Uterus (tissue), 3 donors: ENCODE measurements at regions not wholly inside any gene's neighbourhood (a gene's known extent, or its start where the extent isn't known, plus 50 kb on each side); places are given as distances from the start of the nearest gene placed in this dataset.

Experiments
- DNase-seq, 2 donors: peaks; one replicate each; pipeline ENCODE4 v3.0.0-alpha.2; 2019 to 2020
- H3K27ac ChIP-seq, 2 donors: fragments of 200-600 bp; sonication (generic); 1 replicate in 1 of 2; 2 replicates in 1 of 2; pipeline ENCODE4 v1.5.1; 2016 to 2018
- H3K27me3 ChIP-seq, 2 donors: fragments of 200-600 bp; sonication (generic); one replicate each; pipeline ENCODE4 v1.5.1; 2018 to 2019; ENCODE audit warnings: control low read depth in 1 of 2
- H3K36me3 ChIP-seq, 2 donors: fragments of 200-600 bp; sonication (generic); one replicate each; pipeline ENCODE4 v1.5.1; 2019; ENCODE audit warnings: control low read depth in 1 of 2
- H3K4me1 ChIP-seq, 2 donors: fragments of 200-600 bp; sonication (generic); one replicate each; pipeline ENCODE4 v1.5.1; 2018 to 2019; ENCODE audit warnings: control low read depth in 1 of 2
- H3K4me3 ChIP-seq, 2 donors: fragments of 200-600 bp; sonication (generic); 1 replicate in 1 of 2; 2 replicates in 1 of 2; pipeline ENCODE4 v1.5.1; 2018 to 2019; ENCODE audit warnings: mild to moderate bottlenecking in 1 of 2
- H3K9me3 ChIP-seq, 2 donors: fragments of 200-600 bp; sonication (generic); one replicate each; pipeline ENCODE4 v1.5.1; 2019; ENCODE audit warnings: control low read depth in 1 of 2
- POLR2A ChIP-seq, 2 donors: fragments of 450-650 bp; IDR thresholded peaks; one replicate each; pipeline ENCODE4 v1.6.1; 2016; ENCODE audit warnings: antibody characterized with exemption in 2 of 2, mild to moderate bottlenecking in 1 of 2, moderate library complexity in 1 of 2
- intact Hi-C: fragments of 100-400 bp; cut with DNase I; formaldehyde crosslinking; loops from one replicate; pipeline ENCODE4 v1.15.1; 2023; ENCODE audit warnings: low total_unique reads
- TF ChIP-seq, protein P1 (sequence below), 4 experiments: fragments of 200-600 bp in 2 of 4; fragments of 450-650 bp in 2 of 4; sonication (generic) in 2 of 4; IDR thresholded peaks; one replicate each; pipeline ENCODE4 v1.5.1; 2016 to 2019; ENCODE audit warnings: antibody characterized with exemption in 4 of 4, mild to moderate bottlenecking in 2 of 4, moderate library complexity in 1 of 4
- donor health status: DM: yes; HTN: yes; CAD: no.

DNA sequence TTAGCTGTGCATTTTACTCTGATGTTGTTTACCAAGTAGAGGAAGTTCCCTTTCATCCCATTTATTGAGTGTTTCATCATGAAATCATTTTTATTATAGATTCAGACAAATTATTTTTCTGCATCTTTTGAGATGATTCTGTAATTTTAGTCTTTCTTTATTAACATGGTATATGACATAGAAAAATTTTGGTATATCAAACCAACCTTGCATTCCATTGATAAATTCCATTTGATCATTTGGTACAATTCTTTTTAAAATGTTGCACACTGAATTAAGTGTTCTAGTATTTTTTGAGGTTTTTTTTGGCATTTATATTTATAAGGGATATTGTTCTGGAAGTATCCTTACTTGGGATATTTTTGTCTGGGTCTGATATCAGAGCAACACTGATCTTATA, 308.4 kb downstream of the DLEU7 start:
- H3K4me3 ChIP-seq: no peak overlapping the region
- H3K4me1 ChIP-seq: no peaks in the 10 kb centered on the region
- no peak for DNase-seq
- no peaks in the 10 kb centered on the region for H3K36me3 ChIP-seq
- H3K27me3 ChIP-seq: no peaks in the 10 kb centered on the region
- H3K27ac ChIP-seq: no peak overlapping the region
- intact Hi-C loops: no loop called here
- peaks cover 0 to 16% of the 10 kb centered on the region in 2 donors for H3K9me3 ChIP-seq
- TF ChIP-seq, protein P1, sequence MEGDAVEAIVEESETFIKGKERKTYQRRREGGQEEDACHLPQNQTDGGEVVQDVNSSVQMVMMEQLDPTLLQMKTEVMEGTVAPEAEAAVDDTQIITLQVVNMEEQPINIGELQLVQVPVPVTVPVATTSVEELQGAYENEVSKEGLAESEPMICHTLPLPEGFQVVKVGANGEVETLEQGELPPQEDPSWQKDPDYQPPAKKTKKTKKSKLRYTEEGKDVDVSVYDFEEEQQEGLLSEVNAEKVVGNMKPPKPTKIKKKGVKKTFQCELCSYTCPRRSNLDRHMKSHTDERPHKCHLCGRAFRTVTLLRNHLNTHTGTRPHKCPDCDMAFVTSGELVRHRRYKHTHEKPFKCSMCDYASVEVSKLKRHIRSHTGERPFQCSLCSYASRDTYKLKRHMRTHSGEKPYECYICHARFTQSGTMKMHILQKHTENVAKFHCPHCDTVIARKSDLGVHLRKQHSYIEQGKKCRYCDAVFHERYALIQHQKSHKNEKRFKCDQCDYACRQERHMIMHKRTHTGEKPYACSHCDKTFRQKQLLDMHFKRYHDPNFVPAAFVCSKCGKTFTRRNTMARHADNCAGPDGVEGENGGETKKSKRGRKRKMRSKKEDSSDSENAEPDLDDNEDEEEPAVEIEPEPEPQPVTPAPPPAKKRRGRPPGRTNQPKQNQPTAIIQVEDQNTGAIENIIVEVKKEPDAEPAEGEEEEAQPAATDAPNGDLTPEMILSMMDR (IDR thresholded peaks at IDR 0.05): no peak
- no peak for TF ChIP-seq POLR2A (IDR thresholded peaks at IDR 0.05)

DNA sequence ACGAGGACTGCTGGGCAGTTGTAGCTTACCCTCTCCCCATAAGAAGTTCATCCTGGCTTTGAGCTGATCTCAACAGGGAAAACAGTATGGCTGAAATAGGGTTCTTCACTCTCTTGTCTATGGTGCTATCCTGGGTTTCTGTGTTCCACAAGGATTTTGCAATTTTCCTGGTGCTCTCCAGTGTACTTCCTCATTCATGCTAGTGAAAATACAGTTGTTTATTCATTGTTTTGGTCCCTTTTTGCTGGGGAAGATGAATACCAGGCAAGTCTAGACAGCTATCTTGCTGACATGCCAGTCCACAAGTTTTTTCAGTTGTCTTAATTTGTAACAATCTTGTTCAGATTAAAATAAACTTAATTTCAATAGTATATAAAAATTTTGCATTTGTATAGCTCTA, 306.5 kb downstream of the DLEU7 start:
- H3K27me3 ChIP-seq: no peaks in the 10 kb centered on the region
- DNase-seq: no peak
- intact Hi-C loops: no loop called here
- no peaks in the 10 kb centered on the region for H3K4me1 ChIP-seq
- H3K36me3 ChIP-seq: no peaks in the 10 kb centered on the region
- H3K4me3 ChIP-seq: no peak overlapping the region
- TF ChIP-seq POLR2A (IDR thresholded peaks at IDR 0.05): no peak
- TF ChIP-seq, protein P1 (IDR thresholded peaks at IDR 0.05): no peak
- H3K27ac ChIP-seq: no peak overlapping the region
- peaks cover 0 to 16% of the 10 kb centered on the region in 2 donors for H3K9me3 ChIP-seq

DNA sequence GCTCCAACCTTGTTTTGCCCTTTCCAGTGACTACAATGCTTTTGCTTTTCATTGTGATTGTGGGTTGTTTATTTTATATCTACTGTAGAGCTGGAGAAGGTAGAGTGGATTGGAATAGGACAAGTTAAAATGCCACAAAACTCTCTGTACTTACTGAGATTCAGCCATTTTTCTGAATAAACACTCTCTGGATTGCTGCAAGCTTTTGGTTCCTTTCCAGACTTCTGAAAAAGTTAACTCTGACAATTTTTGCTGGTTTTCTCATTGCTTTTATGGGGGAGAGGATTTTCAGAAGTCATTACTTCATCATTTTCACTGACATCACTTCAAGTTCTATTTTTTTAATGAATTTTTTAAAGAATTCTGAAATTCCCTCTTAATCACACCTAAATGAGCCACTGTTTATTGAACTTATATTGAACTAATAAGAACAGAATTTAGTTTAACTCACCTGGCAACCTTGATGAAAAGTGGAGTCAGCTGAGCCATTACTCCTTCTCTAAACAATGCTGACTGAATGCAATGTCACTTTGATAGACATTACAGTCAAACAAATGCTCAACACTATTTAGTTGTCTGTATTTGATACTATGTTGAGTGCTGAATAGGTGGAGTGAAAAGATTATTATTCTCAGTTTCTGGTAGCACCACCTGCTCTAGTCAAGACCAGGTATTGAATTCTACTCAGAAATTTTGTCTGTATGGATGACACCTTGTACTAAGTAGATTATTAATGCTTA, 303.5 kb downstream of the DLEU7 start:
- no peaks in the 10 kb centered on the region for H3K27me3 ChIP-seq
- DNase-seq: no peak
- intact Hi-C loops: no loop called here
- H3K27ac ChIP-seq: no peak overlapping the region
- no peak overlapping the region for H3K4me3 ChIP-seq
- TF ChIP-seq POLR2A (IDR thresholded peaks at IDR 0.05): no peak
- TF ChIP-seq, protein P1 (IDR thresholded peaks at IDR 0.05): no peak
- H3K4me1 ChIP-seq: no peaks in the 10 kb centered on the region
- H3K9me3 ChIP-seq: peaks cover 0 to 16% of the 10 kb centered on the region in 2 donors
- no peaks in the 10 kb centered on the region for H3K36me3 ChIP-seq

DNA sequence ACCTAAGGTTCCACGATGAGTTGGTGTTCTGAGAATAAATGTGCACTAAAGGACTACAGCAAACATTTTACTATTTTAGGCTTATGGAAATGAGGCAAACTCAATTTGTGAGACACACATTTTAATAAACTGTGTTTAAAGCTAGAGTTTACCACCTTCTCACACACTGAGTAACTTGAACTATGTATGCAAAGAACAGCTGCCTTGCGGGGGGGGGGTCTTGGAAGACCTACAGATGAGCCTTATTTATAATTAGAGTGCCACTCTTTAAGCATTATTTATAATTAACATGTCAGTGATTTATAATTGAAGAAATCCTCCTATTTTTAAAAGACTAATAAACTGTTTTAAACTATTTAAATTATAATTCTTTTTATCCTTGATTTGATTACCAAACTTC, 300.4 kb downstream of the DLEU7 start:
- no peak for DNase-seq
- intact Hi-C loops: no loop called here
- no peaks in the 10 kb centered on the region for H3K36me3 ChIP-seq
- peaks cover 0 to 4% of the 10 kb centered on the region in 2 donors for H3K9me3 ChIP-seq
- no peaks in the 10 kb centered on the region for H3K4me1 ChIP-seq
- no peaks in the 10 kb centered on the region for H3K27me3 ChIP-seq
- H3K4me3 ChIP-seq: no peak overlapping the region
- H3K27ac ChIP-seq: no peak overlapping the region
- TF ChIP-seq POLR2A (IDR thresholded peaks at IDR 0.05): no peak
- TF ChIP-seq, protein P1 (IDR thresholded peaks at IDR 0.05): no peak

DNA sequence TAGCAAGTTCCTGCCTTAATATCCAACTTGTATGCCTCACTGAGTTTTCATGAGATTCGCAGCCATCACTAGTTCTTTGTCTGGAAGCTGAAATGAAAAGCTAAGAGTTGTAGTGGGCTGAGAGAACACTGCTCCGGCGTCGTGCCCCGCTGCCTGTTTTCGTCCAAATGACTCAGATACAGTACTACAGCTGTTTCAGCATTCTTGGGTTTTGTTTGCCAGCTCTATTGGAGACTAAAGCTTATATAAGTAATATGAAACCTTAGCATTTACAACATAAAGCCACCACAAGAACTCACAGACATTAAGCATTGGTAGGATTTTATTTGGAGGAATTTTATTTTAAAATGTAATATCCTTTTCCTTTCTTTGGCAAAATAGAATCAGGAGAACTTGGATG, 299.7 kb downstream of the DLEU7 start:
- no peaks in the 10 kb centered on the region for H3K36me3 ChIP-seq
- H3K27me3 ChIP-seq: no peaks in the 10 kb centered on the region
- H3K4me3 ChIP-seq: no peak overlapping the region
- TF ChIP-seq, protein P1 (IDR thresholded peaks at IDR 0.05): no peak
- no peak for TF ChIP-seq POLR2A (IDR thresholded peaks at IDR 0.05)
- DNase-seq: no peak
- no peaks in the 10 kb centered on the region for H3K4me1 ChIP-seq
- H3K9me3 ChIP-seq: no peaks in the 10 kb centered on the region
- no peak overlapping the region for H3K27ac ChIP-seq
- intact Hi-C loops: no loop called here
